ENCODE measurements at regions not wholly inside any gene's neighbourhood (a gene's known extent, or its start where the extent isn't known, plus 50 kb on each side); places are given as distances from the start of the nearest gene placed in this dataset.

GRCh38 chr6:71047417-71047816, 90.6 kb upstream of the B3GAT2 start:
- TF ChIP-seq POLR2A (IDR thresholded peaks at IDR 0.05), result no peak
- TF ChIP-seq POLR2AphosphoS5 (IDR thresholded peaks at IDR 0.05), result no peak
- H3K9me3 ChIP-seq, result no peaks in the 10 kb centered on the region
- H3K27me3 ChIP-seq, result no peaks in the 10 kb centered on the region
- intact Hi-C loops (cut with DNase I; ENCODE audit: low total_unique reads), result no loop called here
- no peaks in the 10 kb centered on the region for H3K36me3 ChIP-seq
- H3K4me1 ChIP-seq, result no peaks in the 10 kb centered on the region
- WGBS, 5 donors, result 67 to 92% (median 89%) methylated on average over 4 of the region's 4 CpGs
- no peak overlapping the region for H3K27ac ChIP-seq
- H3K4me3 ChIP-seq, result no peak overlapping the region
- no peak for DNase-seq

GRCh38 chr6:71048320-71049164, 91.7 kb upstream of the B3GAT2 start:
- H3K27ac ChIP-seq, result no peak overlapping the region
- H3K36me3 ChIP-seq, result no peaks in the 10 kb centered on the region
- intact Hi-C loops (cut with DNase I; ENCODE audit: low total_unique reads), result no loop called here
- H3K27me3 ChIP-seq, result no peaks in the 10 kb centered on the region
- TF ChIP-seq POLR2A (IDR thresholded peaks at IDR 0.05) (no peak), CTCF (IDR thresholded peaks at IDR 0.05) (no peak), POLR2AphosphoS5 (IDR thresholded peaks at IDR 0.05) (no peak), EP300 (IDR thresholded peaks at IDR 0.05) (no peak)
- H3K4me3 ChIP-seq, result no peak overlapping the region
- H3K4me1 ChIP-seq, result no peaks in the 10 kb centered on the region
- H3K9me3 ChIP-seq, result no peaks in the 10 kb centered on the region
- DNase-seq, result no peak
- WGBS, 5 donors, result 61 to 75% (median 72%) methylated on average over 4 of the region's 4 CpGs

- no peak for TF ChIP-seq CTCF (IDR thresholded peaks at IDR 0.05)
- TF ChIP-seq POLR2A (IDR thresholded peaks at IDR 0.05), result no peak
- no peak for TF ChIP-seq EP300 (IDR thresholded peaks at IDR 0.05)
- TF ChIP-seq POLR2AphosphoS5 (IDR thresholded peaks at IDR 0.05), result no peak
- H3K27ac ChIP-seq, result no peak overlapping the region
- WGBS, 5 donors, result 79 to 94% (median 92%) methylated on average over 3 of the region's 3 CpGs
- no peak overlapping the region for H3K4me3 ChIP-seq
- no peaks in the 10 kb centered on the region for H3K4me1 ChIP-seq
- no peaks in the 10 kb centered on the region for H3K36me3 ChIP-seq
- no peaks in the 10 kb centered on the region for H3K27me3 ChIP-seq
- intact Hi-C loops (cut with DNase I; ENCODE audit: low total_unique reads), result no loop called here
- no peaks in the 10 kb centered on the region for H3K9me3 ChIP-seq
- no peak for DNase-seq
These were observed 92.4 kb upstream of the B3GAT2 start for GRCh38 chr6:71049198-71049770.

- 88 to 95% (median 93%) methylated on average over 4 of the region's 4 CpGs for WGBS, 5 donors
- intact Hi-C loops (cut with DNase I; ENCODE audit: low total_unique reads), result no loop called here
These were observed 96.6 kb upstream of the B3GAT2 start for GRCh38 chr6:71053475-71053874.

More at GRCh38 chr6:71053475-71053874, 96.6 kb upstream of the B3GAT2 start:
- Histone ChIP-seq H3K27ac (no peak overlapping the region), H3K36me3 (no peaks in the 10 kb centered on the region), H3K27me3 (no peaks in the 10 kb centered on the region), H3K9me3 (no peaks in the 10 kb centered on the region), H3K4me1 (no peaks in the 10 kb centered on the region), H3K4me3 (no peak overlapping the region)
- no peak for TF ChIP-seq EP300 (IDR thresholded peaks at IDR 0.05)
- TF ChIP-seq POLR2AphosphoS5 (IDR thresholded peaks at IDR 0.05), result no peak
- no peak for TF ChIP-seq CTCF (IDR thresholded peaks at IDR 0.05)
- TF ChIP-seq POLR2A (IDR thresholded peaks at IDR 0.05), result no peak
- DNase-seq, result no peak
